ENCODE measurements at regions not wholly inside any gene's neighbourhood (a gene's known extent, or its start where the extent isn't known, plus 50 kb on each side); places are given as distances from the start of the nearest gene placed in this dataset.

DNA sequence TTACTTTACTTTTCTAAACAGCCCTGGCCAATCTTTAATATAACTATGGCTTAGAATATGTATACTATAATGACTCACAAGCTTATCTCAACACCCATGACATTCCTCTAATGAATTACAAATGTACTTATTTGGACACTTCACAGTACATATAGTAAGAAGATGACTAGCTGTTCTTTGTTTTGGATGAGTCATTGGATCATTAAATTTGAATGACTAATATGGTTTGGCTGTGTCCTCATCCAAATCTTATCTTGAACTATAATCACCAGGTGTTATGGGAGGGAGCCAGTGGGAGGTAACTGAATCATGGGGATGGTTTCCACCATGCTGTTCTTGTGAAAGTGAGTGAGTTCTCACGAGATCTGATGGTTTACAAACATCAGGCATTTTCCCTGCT is 807.5 kb upstream of the SORCS1 start:
- TF ChIP-seq EZH2phosphoT487 (IDR thresholded peaks at IDR 0.05; ENCODE audit: unreplicated experiment) (no peak), EZH2 (IDR thresholded peaks at IDR 0.05; ENCODE audit: low read depth, unreplicated experiment) (no peak), CREB1 (CRISPR knock-in tag; IDR thresholded peaks at IDR 0.05; ENCODE audit: low read depth) (no peak), NANOG (IDR thresholded peaks at IDR 0.05; ENCODE audit: borderline replicate concordance) (no peak)
- TF ChIP-seq, protein P1, sequence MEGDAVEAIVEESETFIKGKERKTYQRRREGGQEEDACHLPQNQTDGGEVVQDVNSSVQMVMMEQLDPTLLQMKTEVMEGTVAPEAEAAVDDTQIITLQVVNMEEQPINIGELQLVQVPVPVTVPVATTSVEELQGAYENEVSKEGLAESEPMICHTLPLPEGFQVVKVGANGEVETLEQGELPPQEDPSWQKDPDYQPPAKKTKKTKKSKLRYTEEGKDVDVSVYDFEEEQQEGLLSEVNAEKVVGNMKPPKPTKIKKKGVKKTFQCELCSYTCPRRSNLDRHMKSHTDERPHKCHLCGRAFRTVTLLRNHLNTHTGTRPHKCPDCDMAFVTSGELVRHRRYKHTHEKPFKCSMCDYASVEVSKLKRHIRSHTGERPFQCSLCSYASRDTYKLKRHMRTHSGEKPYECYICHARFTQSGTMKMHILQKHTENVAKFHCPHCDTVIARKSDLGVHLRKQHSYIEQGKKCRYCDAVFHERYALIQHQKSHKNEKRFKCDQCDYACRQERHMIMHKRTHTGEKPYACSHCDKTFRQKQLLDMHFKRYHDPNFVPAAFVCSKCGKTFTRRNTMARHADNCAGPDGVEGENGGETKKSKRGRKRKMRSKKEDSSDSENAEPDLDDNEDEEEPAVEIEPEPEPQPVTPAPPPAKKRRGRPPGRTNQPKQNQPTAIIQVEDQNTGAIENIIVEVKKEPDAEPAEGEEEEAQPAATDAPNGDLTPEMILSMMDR (conservative IDR thresholded peaks at IDR 0.05; ENCODE audit: low read depth in 2 of 2): no peak

Data from GM23338 (cell line).